ENCODE measurements at regions not wholly inside any gene's neighbourhood (a gene's known extent, or its start where the extent isn't known, plus 50 kb on each side); places are given as distances from the start of the nearest gene placed in this dataset.

DNA sequence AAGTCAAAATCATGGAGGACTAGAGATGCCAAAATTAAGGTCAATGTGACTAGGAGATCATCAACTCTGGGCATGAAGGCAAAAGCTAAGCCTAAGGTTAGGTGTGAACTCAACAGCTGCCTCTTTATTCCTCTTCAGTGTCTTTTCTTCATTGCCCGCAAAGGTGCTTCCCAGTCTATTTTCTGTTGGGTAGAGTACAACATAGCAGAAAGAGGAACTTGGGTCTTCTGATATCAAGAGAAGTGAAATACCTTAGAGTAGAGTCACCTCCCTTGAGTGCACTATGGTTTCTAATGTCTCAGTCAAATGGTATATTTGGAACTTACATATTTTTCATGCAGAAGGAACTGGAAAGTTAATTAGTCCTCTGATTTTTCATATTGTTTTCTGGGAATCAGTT is 122.5 kb upstream of the GRIN3A start:
- TF ChIP-seq RAD21 (IDR thresholded peaks at IDR 0.05; ENCODE audit: low read depth) (no peak), YY1 (IDR thresholded peaks at IDR 0.05; ENCODE audit: low read depth) (no peak), ZBTB7A (IDR thresholded peaks at IDR 0.05; ENCODE audit: low read depth) (no peak), FOXM1 (IDR thresholded peaks at IDR 0.05; ENCODE audit: borderline replicate concordance, low read depth) (no peak), REST (IDR thresholded peaks at IDR 0.05; ENCODE audit: low read depth) (no peak), EP300 (IDR thresholded peaks at IDR 0.05; ENCODE audit: borderline replicate concordance) (no peak), EGR1 (IDR thresholded peaks at IDR 0.05) (no peak)

All from Ishikawa (cell line).